ENCODE measurements at regions not wholly inside any gene's neighbourhood (a gene's known extent, or its start where the extent isn't known, plus 50 kb on each side); places are given as distances from the start of the nearest gene placed in this dataset.

GRCh38 chr3:159158801-159159200 is 356.9 kb downstream of the MFSD1 start:
- Histone ChIP-seq H3K9me3 (ENCODE audit: control insufficient read depth, insufficient read depth, low read depth, low read length) (no peaks in the 10 kb centered on the region), H3K27ac (ENCODE audit: extremely low read depth, low read depth, low read length) (no peak overlapping the region), H3K4me3 (ENCODE audit: low read depth, low read length) (no peak overlapping the region), H3K36me3 (ENCODE audit: control insufficient read depth in 2 of 2, insufficient read depth in 1 of 2, low read length in 2 of 2) (no peaks in the 10 kb centered on the region), H3K4me1 (ENCODE audit: control insufficient read depth, insufficient read depth, low read length) (no peaks in the 10 kb centered on the region)
- CTCF ChIA-PET: interaction anchor here (0.7 kb wide), 1 partner anchor 33 kb away, joined by 4 read pairs; no protein-coding TSS in a partner anchor
- POLR2A ChIA-PET: no interaction called here
- TF ChIP-seq ZNF324 (tag by site-specific recombination; IDR thresholded peaks at IDR 0.05) (no peak), ZNF175 (tag by site-specific recombination; IDR thresholded peaks at IDR 0.05) (no peak), ZNF560 (tag by site-specific recombination; IDR thresholded peaks at IDR 0.05; ENCODE audit: borderline replicate concordance) (no peak), PRDM1 (tag by site-specific recombination; IDR thresholded peaks at IDR 0.05) (no peak), ZNF660 (tag by site-specific recombination; IDR thresholded peaks at IDR 0.05) (no peak), IKZF3 (tag by site-specific recombination; IDR thresholded peaks at IDR 0.05) (no peak), ZNF768 (tag by site-specific recombination; IDR thresholded peaks at IDR 0.05) (no peak), ZNF555 (tag by site-specific recombination; conservative IDR thresholded peaks at IDR 0.05) (no peak), ZNF791 (tag by site-specific recombination; IDR thresholded peaks at IDR 0.05) (no peak)
- TF ChIP-seq, protein P1, sequence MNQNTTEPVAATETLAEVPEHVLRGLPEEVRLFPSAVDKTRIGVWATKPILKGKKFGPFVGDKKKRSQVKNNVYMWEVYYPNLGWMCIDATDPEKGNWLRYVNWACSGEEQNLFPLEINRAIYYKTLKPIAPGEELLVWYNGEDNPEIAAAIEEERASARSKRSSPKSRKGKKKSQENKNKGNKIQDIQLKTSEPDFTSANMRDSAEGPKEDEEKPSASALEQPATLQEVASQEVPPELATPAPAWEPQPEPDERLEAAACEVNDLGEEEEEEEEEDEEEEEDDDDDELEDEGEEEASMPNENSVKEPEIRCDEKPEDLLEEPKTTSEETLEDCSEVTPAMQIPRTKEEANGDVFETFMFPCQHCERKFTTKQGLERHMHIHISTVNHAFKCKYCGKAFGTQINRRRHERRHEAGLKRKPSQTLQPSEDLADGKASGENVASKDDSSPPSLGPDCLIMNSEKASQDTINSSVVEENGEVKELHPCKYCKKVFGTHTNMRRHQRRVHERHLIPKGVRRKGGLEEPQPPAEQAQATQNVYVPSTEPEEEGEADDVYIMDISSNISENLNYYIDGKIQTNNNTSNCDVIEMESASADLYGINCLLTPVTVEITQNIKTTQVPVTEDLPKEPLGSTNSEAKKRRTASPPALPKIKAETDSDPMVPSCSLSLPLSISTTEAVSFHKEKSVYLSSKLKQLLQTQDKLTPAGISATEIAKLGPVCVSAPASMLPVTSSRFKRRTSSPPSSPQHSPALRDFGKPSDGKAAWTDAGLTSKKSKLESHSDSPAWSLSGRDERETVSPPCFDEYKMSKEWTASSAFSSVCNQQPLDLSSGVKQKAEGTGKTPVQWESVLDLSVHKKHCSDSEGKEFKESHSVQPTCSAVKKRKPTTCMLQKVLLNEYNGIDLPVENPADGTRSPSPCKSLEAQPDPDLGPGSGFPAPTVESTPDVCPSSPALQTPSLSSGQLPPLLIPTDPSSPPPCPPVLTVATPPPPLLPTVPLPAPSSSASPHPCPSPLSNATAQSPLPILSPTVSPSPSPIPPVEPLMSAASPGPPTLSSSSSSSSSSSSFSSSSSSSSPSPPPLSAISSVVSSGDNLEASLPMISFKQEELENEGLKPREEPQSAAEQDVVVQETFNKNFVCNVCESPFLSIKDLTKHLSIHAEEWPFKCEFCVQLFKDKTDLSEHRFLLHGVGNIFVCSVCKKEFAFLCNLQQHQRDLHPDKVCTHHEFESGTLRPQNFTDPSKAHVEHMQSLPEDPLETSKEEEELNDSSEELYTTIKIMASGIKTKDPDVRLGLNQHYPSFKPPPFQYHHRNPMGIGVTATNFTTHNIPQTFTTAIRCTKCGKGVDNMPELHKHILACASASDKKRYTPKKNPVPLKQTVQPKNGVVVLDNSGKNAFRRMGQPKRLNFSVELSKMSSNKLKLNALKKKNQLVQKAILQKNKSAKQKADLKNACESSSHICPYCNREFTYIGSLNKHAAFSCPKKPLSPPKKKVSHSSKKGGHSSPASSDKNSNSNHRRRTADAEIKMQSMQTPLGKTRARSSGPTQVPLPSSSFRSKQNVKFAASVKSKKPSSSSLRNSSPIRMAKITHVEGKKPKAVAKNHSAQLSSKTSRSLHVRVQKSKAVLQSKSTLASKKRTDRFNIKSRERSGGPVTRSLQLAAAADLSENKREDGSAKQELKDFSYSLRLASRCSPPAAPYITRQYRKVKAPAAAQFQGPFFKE (tag by site-specific recombination; IDR thresholded peaks at IDR 0.05; ENCODE audit: borderline replicate concordance): no peak
- TF ChIP-seq, protein P2, sequence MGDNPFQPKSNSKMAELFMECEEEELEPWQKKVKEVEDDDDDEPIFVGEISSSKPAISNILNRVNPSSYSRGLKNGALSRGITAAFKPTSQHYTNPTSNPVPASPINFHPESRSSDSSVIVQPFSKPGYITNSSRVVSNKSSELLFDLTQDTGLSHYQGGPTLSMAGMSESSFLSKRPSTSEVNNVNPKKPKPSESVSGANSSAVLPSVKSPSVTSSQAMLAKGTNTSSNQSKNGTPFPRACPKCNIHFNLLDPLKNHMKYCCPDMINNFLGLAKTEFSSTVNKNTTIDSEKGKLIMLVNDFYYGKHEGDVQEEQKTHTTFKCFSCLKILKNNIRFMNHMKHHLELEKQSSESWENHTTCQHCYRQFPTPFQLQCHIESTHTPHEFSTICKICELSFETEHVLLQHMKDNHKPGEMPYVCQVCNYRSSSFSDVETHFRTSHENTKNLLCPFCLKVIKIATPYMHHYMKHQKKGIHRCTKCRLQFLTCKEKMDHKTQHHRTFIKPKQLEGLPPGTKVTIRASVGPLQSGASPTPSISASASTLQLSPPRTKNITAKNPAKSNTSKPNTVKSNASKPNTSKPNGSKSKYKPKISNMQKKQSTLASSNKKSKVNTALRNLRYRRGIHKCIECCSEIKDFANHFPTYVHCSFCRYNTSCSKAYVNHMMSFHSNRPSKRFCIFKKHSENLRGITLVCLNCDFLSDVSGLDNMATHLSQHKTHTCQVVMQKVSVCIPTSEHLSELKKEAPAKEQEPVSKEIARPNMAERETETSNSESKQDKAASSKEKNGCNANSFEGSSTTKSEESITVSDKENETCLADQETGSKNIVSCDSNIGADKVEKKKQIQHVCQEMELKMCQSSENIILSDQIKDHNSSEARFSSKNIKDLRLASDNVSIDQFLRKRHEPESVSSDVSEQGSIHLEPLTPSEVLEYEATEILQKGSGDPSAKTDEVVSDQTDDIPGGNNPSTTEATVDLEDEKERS (tag by site-specific recombination; IDR thresholded peaks at IDR 0.05): no peak
- TF ChIP-seq, protein P3, sequence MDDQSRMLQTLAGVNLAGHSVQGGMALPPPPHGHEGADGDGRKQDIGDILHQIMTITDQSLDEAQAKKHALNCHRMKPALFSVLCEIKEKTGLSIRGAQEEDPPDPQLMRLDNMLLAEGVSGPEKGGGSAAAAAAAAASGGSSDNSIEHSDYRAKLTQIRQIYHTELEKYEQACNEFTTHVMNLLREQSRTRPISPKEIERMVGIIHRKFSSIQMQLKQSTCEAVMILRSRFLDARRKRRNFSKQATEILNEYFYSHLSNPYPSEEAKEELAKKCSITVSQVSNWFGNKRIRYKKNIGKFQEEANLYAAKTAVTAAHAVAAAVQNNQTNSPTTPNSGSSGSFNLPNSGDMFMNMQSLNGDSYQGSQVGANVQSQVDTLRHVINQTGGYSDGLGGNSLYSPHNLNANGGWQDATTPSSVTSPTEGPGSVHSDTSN (CRISPR knock-in tag; IDR thresholded peaks at IDR 0.05): no peak
- TF ChIP-seq, protein P4, sequence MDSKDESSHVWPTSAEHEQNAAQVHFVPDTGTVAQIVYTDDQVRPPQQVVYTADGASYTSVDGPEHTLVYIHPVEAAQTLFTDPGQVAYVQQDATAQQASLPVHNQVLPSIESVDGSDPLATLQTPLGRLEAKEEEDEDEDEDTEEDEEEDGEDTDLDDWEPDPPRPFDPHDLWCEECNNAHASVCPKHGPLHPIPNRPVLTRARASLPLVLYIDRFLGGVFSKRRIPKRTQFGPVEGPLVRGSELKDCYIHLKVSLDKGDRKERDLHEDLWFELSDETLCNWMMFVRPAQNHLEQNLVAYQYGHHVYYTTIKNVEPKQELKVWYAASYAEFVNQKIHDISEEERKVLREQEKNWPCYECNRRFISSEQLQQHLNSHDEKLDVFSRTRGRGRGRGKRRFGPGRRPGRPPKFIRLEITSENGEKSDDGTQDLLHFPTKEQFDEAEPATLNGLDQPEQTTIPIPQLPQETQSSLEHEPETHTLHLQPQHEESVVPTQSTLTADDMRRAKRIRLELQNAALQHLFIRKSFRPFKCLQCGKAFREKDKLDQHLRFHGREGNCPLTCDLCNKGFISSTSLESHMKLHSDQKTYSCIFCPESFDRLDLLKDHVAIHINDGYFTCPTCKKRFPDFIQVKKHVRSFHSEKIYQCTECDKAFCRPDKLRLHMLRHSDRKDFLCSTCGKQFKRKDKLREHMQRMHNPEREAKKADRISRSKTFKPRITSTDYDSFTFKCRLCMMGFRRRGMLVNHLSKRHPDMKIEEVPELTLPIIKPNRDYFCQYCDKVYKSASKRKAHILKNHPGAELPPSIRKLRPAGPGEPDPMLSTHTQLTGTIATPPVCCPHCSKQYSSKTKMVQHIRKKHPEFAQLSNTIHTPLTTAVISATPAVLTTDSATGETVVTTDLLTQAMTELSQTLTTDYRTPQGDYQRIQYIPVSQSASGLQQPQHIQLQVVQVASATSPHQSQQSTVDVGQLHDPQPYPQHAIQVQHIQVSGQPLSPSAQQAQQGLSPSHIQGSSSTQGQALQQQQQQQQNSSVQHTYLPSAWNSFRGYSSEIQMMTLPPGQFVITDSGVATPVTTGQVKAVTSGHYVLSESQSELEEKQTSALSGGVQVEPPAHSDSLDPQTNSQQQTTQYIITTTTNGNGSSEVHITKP (tag by site-specific recombination; IDR thresholded peaks at IDR 0.05): no peak

All from HEK293 (cell line).